Calu3 (cell line): ENCODE measurements at regions not wholly inside any gene's neighbourhood (a gene's known extent, or its start where the extent isn't known, plus 50 kb on each side); places are given as distances from the start of the nearest gene placed in this dataset.

Experiments used
- BruUV-seq: library from RNA; stranded (reverse); fragments of 400-500 nt; replicated peaks from 2 replicates; lab custom pipeline; 2021; lab: Mats Ljungman, UMichigan
- CTCF ChIA-PET: fragments of 300-600 bp; sonication (Branson Sonifier 250); formaldehyde crosslinking; loops from one replicate; lab custom pipeline; 2022; ENCODE audit warnings: antibody characterized with exemption; lab: Charles Lee
- DNase-seq: peaks from one replicate; pipeline ENCODE4 v3.0.0; 2022
- H3K27ac Mint-ChIP-seq: one replicate; pipeline ENCODE4 v1.8.0; 2022; ENCODE audit warnings: mixed read lengths; ENCODE audit not compliant: unreplicated experiment
- H3K27me3 Mint-ChIP-seq: one replicate; pipeline ENCODE4 v1.8.0; 2022; ENCODE audit warnings: mixed read lengths; ENCODE audit not compliant: unreplicated experiment
- H3K36me3 Mint-ChIP-seq: one replicate; pipeline ENCODE4 v1.8.0; 2022; ENCODE audit warnings: mild to moderate bottlenecking, moderate library complexity, mixed read lengths; ENCODE audit not compliant: insufficient read depth, unreplicated experiment
- H3K4me1 Mint-ChIP-seq: one replicate; pipeline ENCODE4 v1.8.0; 2022; ENCODE audit warnings: mild to moderate bottlenecking, low read depth, mixed read lengths; ENCODE audit not compliant: unreplicated experiment
- H3K4me3 Mint-ChIP-seq: one replicate; pipeline ENCODE4 v1.8.0; 2022; ENCODE audit warnings: mild to moderate bottlenecking, low read depth, moderate library complexity, mixed read lengths; ENCODE audit not compliant: unreplicated experiment
- H3K9me3 Mint-ChIP-seq: one replicate; pipeline ENCODE4 v1.8.0; 2022; ENCODE audit warnings: low read depth, mixed read lengths; ENCODE audit not compliant: unreplicated experiment
- intact Hi-C: fragments of 100-400 bp; cut with micrococcal nuclease; formaldehyde crosslinking; loops from one replicate; pipeline ENCODE4 v1.10.0; 2022; ENCODE audit not compliant: unreplicated experiment
- TF ChIP-seq, protein P1 (sequence below): fragments of 200-600 bp; IDR thresholded peaks from one replicate; pipeline ENCODE4 v1.8.0; 2022; ENCODE audit warnings: antibody characterized with exemption; ENCODE audit not compliant: unreplicated experiment

DNA sequence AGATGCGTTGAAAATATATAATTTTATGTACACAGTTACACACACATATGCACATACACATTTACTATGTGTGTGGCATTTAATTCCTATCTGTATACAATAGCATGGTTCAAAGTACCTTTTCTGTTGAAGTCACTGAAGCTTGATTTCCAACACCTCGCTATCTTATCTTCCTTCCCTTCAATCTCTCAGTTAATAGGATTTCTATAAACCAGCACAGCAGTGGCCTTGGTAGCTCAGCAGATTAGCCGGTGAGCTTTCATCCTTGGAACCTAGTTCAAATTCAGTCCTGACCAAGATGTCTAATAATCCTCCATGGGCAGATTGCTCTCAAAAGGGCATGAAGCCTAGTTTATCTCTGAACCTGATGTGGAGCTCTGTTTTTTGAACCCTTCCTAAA, 2389.5 kb downstream of the MAT2B start:
- TF ChIP-seq, protein P1, sequence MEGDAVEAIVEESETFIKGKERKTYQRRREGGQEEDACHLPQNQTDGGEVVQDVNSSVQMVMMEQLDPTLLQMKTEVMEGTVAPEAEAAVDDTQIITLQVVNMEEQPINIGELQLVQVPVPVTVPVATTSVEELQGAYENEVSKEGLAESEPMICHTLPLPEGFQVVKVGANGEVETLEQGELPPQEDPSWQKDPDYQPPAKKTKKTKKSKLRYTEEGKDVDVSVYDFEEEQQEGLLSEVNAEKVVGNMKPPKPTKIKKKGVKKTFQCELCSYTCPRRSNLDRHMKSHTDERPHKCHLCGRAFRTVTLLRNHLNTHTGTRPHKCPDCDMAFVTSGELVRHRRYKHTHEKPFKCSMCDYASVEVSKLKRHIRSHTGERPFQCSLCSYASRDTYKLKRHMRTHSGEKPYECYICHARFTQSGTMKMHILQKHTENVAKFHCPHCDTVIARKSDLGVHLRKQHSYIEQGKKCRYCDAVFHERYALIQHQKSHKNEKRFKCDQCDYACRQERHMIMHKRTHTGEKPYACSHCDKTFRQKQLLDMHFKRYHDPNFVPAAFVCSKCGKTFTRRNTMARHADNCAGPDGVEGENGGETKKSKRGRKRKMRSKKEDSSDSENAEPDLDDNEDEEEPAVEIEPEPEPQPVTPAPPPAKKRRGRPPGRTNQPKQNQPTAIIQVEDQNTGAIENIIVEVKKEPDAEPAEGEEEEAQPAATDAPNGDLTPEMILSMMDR, result no peak
- intact Hi-C loops, result no loop called here
- CTCF ChIA-PET, result interaction anchor here (0.6 kb wide), 1 partner anchor 111 kb away, joined by 3 read pairs; no protein-coding TSS in a partner anchor
- no peak overlapping the region for H3K27ac Mint-ChIP-seq
- H3K36me3 Mint-ChIP-seq, result no peaks in the 10 kb centered on the region
- no peaks in the 10 kb centered on the region for H3K4me1 Mint-ChIP-seq
- no peaks in the 10 kb centered on the region for H3K27me3 Mint-ChIP-seq
- no peak for DNase-seq
- peaks cover 10% of the 10 kb centered on the region for H3K9me3 Mint-ChIP-seq
- no TSS peak for BruUV-seq
- no peak overlapping the region for H3K4me3 Mint-ChIP-seq

- peaks cover 2% of the 10 kb centered on the region for H3K9me3 Mint-ChIP-seq
- intact Hi-C loops, result no loop called here
- BruUV-seq, result no TSS peak
- no peaks in the 10 kb centered on the region for H3K4me1 Mint-ChIP-seq
- no peak for DNase-seq
- H3K27ac Mint-ChIP-seq, result no peak overlapping the region
- no peaks in the 10 kb centered on the region for H3K36me3 Mint-ChIP-seq
- CTCF ChIA-PET, result no interaction called here
- no peaks in the 10 kb centered on the region for H3K27me3 Mint-ChIP-seq
- TF ChIP-seq, protein P1, result no peak
- no peak overlapping the region for H3K4me3 Mint-ChIP-seq
These were observed 2387.6 kb upstream of the WWC1 start for GRCh38 chr5:165903835-165904234.

DNA sequence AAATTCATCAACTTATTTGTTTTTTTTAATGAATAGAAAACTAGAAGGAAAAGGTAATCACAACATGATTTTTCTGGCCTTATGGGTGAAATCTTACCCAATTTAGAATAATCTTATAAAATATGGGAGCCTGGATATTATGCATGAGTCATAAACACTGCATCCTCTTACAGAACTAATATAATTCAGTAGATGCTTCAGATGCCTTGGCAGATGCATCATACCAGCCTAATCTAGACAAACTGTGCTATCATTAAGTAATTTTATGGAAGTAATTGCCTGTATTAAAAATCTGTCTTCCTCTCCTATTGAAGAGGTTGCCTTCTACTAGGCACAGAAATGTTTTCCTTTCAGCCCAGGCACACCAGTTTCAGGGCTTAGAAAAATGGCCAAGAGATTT, 2384.6 kb upstream of the WWC1 start:
- intact Hi-C loops, result no loop called here
- peaks cover 10% of the 10 kb centered on the region for H3K9me3 Mint-ChIP-seq
- no TSS peak for BruUV-seq
- CTCF ChIA-PET, result no interaction called here
- H3K4me3 Mint-ChIP-seq, result no peak overlapping the region
- TF ChIP-seq, protein P1, result no peak
- H3K4me1 Mint-ChIP-seq, result no peaks in the 10 kb centered on the region
- H3K36me3 Mint-ChIP-seq, result no peaks in the 10 kb centered on the region
- no peak overlapping the region for H3K27ac Mint-ChIP-seq
- no peak for DNase-seq
- no peaks in the 10 kb centered on the region for H3K27me3 Mint-ChIP-seq

DNA sequence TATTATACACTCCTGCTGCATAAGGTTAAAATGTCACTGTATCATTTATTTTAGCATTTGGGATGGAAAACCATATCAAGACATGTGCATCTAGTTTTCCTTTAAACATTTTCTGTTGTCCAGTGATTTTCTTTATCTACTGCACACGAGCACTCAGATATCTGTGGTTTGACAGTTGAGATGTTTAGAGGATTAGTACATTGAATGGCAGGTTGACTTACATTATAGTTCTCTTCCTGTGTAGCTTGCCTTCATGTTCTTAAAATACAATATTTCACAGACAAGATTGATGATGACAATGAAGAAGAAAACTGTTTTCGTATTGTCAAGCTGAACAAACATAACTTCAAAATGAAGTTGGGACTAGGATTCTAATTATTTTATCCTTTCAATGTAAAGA, 2378.4 kb upstream of the WWC1 start:
- Mint-ChIP-seq H3K27me3 (no peaks in the 10 kb centered on the region), H3K4me1 (no peaks in the 10 kb centered on the region), H3K4me3 (no peak overlapping the region), H3K36me3 (no peaks in the 10 kb centered on the region), H3K9me3 (peaks cover 15% of the 10 kb centered on the region), H3K27ac (no peak overlapping the region)
- BruUV-seq, result no TSS peak
- no peak for DNase-seq
- intact Hi-C loops, result no loop called here
- CTCF ChIA-PET, result no interaction called here
- TF ChIP-seq, protein P1, result no peak
